GM21528 (cell line): ENCODE measurements at regions not wholly inside any gene's neighbourhood (a gene's known extent, or its start where the extent isn't known, plus 50 kb on each side); places are given as distances from the start of the nearest gene placed in this dataset.
"Not testable (repeated sequence)": the region's sequence is repeated elsewhere in the genome, so short reads cannot be mapped to it uniquely, and the experiment has no call there.

Source experiments
- ATAC-seq: cut with Tn5 transposase; IDR thresholded peaks from one replicate; pipeline ENCODE4 v1.9.1; 2021; ENCODE audit warnings: mild to moderate bottlenecking, moderate library complexity; ENCODE audit not compliant: unreplicated experiment, low FRiP score

GRCh38 chr1:172941945-172942344, 108.8 kb downstream of the TNFSF18 start:
- ATAC-seq: no peak

GRCh38 chr1:172943138-172943537, 107.6 kb downstream of the TNFSF18 start:
- ATAC-seq: not testable (repeated sequence)

GRCh38 chr1:172944931-172945330, 105.8 kb downstream of the TNFSF18 start:
- ATAC-seq: no peak

GRCh38 chr1:172946814-172947507, 103.8 kb downstream of the TNFSF18 start:
- no peak for ATAC-seq

- no peak for ATAC-seq
Observed at GRCh38 chr1:172948457-172948856, 102.3 kb downstream of the TNFSF18 start.

GRCh38 chr1:172949096-172949495, 101.6 kb downstream of the TNFSF18 start:
- ATAC-seq: no peak

- no peak for ATAC-seq
Observed at GRCh38 chr1:172950528-172950927, 100.2 kb downstream of the TNFSF18 start.

- ATAC-seq: no peak
Observed at GRCh38 chr1:172951730-172952365, 98.9 kb downstream of the TNFSF18 start.

- ATAC-seq: no peak
Observed at GRCh38 chr1:172952516-172952915, 98.2 kb downstream of the TNFSF18 start.

- ATAC-seq: no peak
Observed at GRCh38 chr1:172954476-172955150, 96.1 kb downstream of the TNFSF18 start.

GRCh38 chr1:172955161-172955815, 95.5 kb downstream of the TNFSF18 start:
- no peak for ATAC-seq

GRCh38 chr1:172956871-172957270, 93.9 kb downstream of the TNFSF18 start:
- no peak for ATAC-seq

GRCh38 chr1:172957491-172957890, 93.2 kb downstream of the TNFSF18 start:
- ATAC-seq: no peak

- ATAC-seq: no peak
Observed at GRCh38 chr1:172959571-172959970, 91.2 kb downstream of the TNFSF18 start.

GRCh38 chr1:172960019-172960418, 90.7 kb downstream of the TNFSF18 start:
- ATAC-seq: no peak

GRCh38 chr1:172960454-172961208, 90.1 kb downstream of the TNFSF18 start:
- no peak for ATAC-seq

GRCh38 chr1:172964864-172965263, 85.9 kb downstream of the TNFSF18 start:
- ATAC-seq: no peak

- no peak for ATAC-seq
Observed at GRCh38 chr1:172966844-172967540, 83.7 kb downstream of the TNFSF18 start.

- ATAC-seq: no peak
Observed at GRCh38 chr1:172967936-172968335, 82.8 kb downstream of the TNFSF18 start.

GRCh38 chr1:172969611-172970010, 81.1 kb downstream of the TNFSF18 start:
- no peak for ATAC-seq
